ENCODE measurements at regions not wholly inside any gene's neighbourhood (a gene's known extent, or its start where the extent isn't known, plus 50 kb on each side); places are given as distances from the start of the nearest gene placed in this dataset.

GRCh38 chr21:41653954-41654491 is 112.8 kb downstream of the RIPK4 start:
- DNase-seq (ENCODE audit: low read depth in 4 of 4, low spot score in 2 of 4), result no peak

GRCh38 chr21:41653243-41653953 is 113.5 kb downstream of the RIPK4 start:
- DNase-seq (ENCODE audit: low read depth in 4 of 4, low spot score in 2 of 4), result no peak

- DNase-seq (ENCODE audit: low read depth in 4 of 4, low spot score in 2 of 4), result no peak
Observed at GRCh38 chr21:41651830-41652229, 115.0 kb downstream of the RIPK4 start.

GRCh38 chr21:41651406-41651805 is 115.4 kb downstream of the RIPK4 start:
- DNase-seq (ENCODE audit: low read depth in 4 of 4, low spot score in 2 of 4), result no peak

- no peak for DNase-seq (ENCODE audit: low read depth in 4 of 4, low spot score in 2 of 4)
Observed at GRCh38 chr21:41650526-41651145, 116.2 kb downstream of the RIPK4 start.

GRCh38 chr21:41648591-41649031 is 118.2 kb downstream of the RIPK4 start:
- no peak for DNase-seq (ENCODE audit: low read depth in 4 of 4, low spot score in 2 of 4)

GRCh38 chr21:41647806-41648561 is 118.9 kb downstream of the RIPK4 start:
- no peak for DNase-seq (ENCODE audit: low read depth in 4 of 4, low spot score in 2 of 4)

- no peak for DNase-seq (ENCODE audit: low read depth in 4 of 4, low spot score in 2 of 4)
Observed at GRCh38 chr21:41643246-41643966, 123.4 kb downstream of the RIPK4 start.

GRCh38 chr21:41641821-41642701 is 124.8 kb downstream of the RIPK4 start:
- no peak for DNase-seq (ENCODE audit: low read depth in 4 of 4, low spot score in 2 of 4)

GRCh38 chr21:41641510-41641815 is 125.4 kb downstream of the RIPK4 start:
- DNase-seq (ENCODE audit: low read depth in 4 of 4, low spot score in 2 of 4), result no peak

- DNase-seq (ENCODE audit: low read depth in 4 of 4, low spot score in 2 of 4), result no peak
Observed at GRCh38 chr21:41640748-41641509, 125.9 kb downstream of the RIPK4 start.

- DNase-seq (ENCODE audit: low read depth in 4 of 4, low spot score in 2 of 4), result no peak
Observed at GRCh38 chr21:41639766-41640165, 127.1 kb downstream of the RIPK4 start.

GRCh38 chr21:41639336-41639735 is 127.5 kb downstream of the RIPK4 start:
- no peak for DNase-seq (ENCODE audit: low read depth in 4 of 4, low spot score in 2 of 4)

- DNase-seq (ENCODE audit: low read depth in 4 of 4, low spot score in 2 of 4), result no peak
Observed at GRCh38 chr21:41638201-41638790, 128.6 kb downstream of the RIPK4 start.

GRCh38 chr21:41636636-41637630 is 129.0 kb upstream of the TMPRSS2 start:
- DNase-seq (ENCODE audit: low read depth in 4 of 4, low spot score in 2 of 4), result no peak

GRCh38 chr21:41635874-41636273 is 127.9 kb upstream of the TMPRSS2 start:
- no peak for DNase-seq (ENCODE audit: low read depth in 4 of 4, low spot score in 2 of 4)

- no peak for DNase-seq (ENCODE audit: low read depth in 4 of 4, low spot score in 2 of 4)
Observed at GRCh38 chr21:41634858-41635257, 126.9 kb upstream of the TMPRSS2 start.

Measured in left renal cortex interstitium (tissue), 4 donors.